NCI-H2196 treated with DMSO at 0.1 percent for 48 hours (cell line): ENCODE measurements at regions not wholly inside any gene's neighbourhood (a gene's known extent, or its start where the extent isn't known, plus 50 kb on each side); places are given as distances from the start of the nearest gene placed in this dataset.

ENCODE experiments used
- DNase-seq: peaks from one replicate; lab custom pipeline; 2025; ENCODE audit not compliant: unreplicated experiment; lab: John Stamatoyannopoulos, UW

- no peak for DNase-seq
Observed at GRCh38 chr2:9755008-9755407, 88.3 kb upstream of the TAF1B start.

DNA sequence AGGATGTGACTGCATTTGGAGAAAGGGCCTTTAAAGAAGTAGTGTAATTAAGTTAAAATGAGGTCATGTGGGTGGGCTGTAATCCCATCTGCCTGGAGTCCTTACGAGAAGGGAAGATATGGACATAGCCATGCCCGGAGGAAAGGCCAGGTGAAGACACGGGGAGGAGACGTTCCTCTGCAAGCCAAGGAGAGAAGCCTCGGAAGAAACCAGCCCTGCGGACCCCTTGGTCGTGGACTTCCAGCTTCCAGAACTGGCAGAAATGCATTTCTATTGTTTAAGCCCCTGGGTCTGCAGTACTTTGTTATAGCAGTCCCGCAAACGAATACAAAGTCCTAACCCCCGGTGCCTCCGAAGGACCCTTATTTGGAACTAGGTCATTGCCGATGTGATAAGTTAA lies 87.6 kb upstream of the TAF1B start:
- no peak for DNase-seq

- no peak for DNase-seq
Observed at GRCh38 chr2:9756692-9757250, 86.5 kb upstream of the TAF1B start.

DNA sequence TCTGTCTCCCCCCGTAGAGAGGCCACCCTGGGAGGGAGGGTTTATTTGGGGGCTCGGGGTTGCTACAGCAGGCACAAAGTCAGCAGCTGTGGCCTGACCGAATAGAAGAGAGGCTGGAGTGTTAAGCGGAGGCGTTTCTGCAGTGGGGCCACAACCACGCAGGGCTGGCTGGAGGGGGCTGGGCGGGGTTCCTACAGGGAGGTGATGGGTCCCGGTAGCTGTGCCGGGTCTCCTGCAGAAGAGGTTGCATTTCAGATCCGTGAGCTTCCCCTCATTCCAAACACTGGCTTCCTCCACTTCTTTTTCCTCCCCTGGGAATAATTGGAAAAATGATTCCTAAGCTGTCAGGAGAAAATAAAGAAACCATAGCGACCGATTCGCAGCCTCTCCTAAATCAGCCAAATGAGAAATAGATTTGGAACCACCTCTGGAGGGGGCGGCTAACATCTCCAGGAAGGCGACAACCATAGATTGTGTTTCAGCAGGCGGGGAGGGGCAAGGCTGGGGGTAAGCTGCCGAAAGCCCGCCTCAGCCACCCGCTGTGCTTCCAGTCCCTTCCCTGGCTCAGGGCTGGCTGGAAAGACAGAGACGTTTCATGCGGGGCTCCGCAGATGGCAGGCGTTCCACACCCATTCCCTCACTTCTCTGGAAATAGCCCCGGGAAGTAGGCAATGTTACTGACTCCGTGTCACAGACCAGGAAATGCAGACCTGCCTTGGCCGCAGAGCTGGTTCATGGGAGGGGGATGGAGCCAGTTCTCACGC lies 85.6 kb upstream of the TAF1B start:
- no peak for DNase-seq

GRCh38 chr2:9758741-9759140 lies 84.5 kb upstream of the TAF1B start:
- no peak for DNase-seq

DNA sequence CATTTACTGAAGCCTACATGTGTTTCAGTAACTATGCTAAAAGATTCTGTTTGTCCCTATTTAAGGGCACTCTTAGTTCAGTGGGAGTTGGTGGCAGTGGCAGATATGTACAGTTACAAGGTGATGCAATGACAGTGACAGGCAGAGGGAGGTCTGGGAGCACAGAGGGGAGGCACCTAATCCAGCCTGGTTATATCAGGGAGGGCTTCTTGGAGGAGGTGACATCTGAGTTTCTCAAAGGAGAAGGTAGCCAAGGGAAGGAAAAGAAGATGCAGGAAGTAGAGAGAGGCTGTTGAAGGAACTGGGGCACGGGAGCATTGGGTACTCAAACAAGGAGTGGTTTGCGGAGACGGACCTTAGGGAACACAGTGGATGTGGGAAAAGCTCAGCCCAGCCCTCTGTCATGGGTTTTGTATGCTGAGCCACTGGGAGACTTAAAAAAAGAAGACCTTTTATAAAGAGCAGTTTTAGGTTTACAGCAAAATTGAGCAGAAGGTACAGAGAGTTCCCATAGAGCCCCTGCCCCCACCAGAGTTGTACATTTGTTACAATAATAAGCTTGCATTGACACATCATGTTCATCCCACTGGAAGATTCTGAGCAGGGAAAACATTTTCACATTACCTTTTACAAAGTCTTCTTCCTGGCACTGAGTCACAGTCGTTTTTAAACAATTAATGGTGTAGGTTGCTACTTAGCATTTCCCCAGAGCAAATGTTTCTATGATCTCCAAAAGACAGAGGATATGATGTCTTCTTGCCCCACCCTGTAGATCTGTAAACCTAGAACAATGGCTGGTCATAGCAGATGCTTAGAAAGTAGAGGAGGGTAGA lies 83.0 kb upstream of the TAF1B start:
- DNase-seq, result no peak

DNA sequence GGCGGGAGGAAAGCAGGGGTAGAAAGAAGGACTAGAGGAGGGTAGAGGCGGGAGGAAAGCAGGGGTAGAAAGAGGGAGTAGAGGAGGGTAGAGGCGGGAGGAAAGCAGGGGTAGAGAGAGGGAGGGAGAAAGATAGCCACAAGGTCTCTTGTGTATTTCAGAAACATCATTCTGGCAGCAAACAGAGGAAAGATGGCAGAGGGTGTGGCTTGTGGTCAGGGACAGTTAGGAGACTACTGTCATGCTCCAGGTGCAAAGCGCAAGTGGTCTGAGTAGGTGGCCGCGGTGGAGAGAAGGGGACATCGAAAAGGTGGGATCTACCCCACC lies 82.4 kb upstream of the TAF1B start:
- no peak for DNase-seq

GRCh38 chr2:9761577-9761976 lies 81.7 kb upstream of the TAF1B start:
- DNase-seq, result no peak

- DNase-seq, result no peak
Observed at GRCh38 chr2:9762164-9762563, 81.1 kb upstream of the TAF1B start.

DNA sequence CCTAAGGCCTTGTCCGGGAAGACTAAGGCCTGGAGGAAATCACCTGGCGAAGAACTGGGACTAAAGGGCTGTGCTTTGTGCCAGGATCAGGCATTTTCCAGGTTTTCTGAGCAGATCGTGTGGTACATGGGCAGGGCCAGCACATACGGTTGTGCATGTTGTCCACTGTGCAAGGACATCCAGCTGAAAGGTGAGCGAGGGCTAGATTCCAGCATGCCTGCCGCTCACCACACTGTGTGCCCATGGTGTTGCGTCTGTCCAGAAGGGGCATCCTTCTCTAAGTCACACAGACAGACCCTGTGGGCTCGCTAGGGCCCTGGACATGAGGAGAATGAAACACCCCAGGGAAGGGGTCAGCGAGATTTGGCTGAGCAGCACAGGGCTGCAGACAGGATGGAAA lies 80.3 kb upstream of the TAF1B start:
- no peak for DNase-seq

DNA sequence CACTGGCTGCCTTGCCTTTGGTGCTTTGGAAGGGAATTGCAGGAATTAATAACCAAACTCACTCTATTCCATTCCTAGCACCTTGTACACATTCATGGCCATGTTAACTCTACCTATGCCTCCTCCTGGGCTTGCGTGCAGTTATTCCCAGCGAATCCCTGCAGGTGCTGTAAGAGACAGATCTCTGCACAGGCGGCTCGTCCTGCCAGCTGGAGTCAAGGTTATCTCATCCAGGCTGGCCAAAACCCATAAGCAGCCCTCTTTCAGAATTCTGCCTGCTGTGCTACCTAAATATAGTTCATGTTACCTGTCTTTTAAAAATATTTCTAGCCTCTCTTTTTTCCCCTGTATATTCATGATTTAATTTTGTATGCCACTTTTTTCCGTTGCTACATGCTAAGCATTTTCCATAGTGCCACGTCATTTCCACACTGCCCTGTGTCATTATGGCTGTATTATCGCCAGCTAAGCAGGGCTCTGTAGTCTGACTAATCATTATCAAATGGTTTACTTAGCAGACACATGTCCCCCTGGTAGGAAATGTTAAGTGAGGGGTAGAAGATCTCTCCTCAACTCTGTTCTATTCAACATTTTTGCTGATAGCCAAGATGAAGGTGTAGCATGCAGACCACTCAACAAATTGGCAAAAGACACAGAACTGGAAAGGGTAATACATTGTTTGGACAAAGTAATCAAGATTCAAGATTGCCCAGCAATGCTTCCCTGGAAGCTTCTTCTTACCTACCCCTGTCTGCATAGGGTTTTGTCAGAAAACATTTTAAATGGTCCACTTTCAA lies 79.7 kb upstream of the TAF1B start:
- no peak for DNase-seq

DNA sequence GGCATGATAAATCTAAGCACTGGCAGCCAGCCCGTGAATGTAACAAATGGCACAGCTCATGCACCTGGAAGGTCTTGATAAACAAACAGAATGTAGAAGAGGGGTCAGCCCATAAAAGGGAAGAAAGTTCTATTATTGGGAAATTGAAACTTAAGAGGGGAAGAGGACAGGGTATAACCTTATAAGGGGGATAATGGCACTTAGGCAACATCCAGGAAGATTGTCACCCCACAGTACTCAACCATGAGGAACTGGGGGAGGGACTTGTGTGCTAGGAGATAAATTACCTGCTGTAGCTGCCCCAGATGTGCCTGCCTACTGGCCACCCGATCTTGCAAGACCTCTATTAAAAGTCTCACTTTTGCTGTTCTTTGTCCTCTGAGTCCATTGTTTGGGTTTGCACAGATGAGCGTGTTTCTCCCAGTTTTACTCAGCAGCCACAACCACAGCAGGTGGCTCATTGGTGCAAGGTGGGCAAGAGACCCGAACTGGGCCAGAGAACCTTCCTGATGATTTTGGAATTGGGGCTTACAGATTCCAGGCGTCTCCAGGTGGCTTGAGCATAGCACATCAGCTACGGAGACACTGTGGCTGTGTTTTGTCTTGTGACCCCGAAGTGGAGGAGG lies 79.0 kb upstream of the TAF1B start:
- DNase-seq, result no peak

- no peak for DNase-seq
Observed at GRCh38 chr2:9765611-9766531, 77.4 kb upstream of the TAF1B start.

- no peak for DNase-seq
Observed at GRCh38 chr2:9767656-9768281, 75.5 kb upstream of the TAF1B start.

DNA sequence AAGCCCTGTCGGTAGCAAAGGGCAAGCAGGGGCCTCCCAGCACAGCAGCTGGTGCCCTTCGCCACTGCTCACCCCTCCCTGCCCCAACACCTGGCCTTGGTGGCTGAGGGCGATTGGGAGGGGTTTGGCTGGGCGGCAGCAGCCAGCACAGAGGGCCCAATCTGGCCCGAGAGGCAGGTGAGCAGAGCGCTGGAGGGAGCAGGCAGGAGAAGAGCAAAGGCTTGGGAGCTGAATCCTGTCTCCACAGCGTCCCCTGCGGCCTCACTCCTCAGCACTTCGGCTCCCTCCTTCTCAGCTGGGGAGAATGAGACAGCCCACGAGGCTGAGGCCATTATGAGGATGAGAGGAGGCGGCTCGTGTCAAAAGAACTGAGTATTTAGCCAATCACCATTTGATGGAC lies 74.9 kb upstream of the TAF1B start:
- peak; percentile 94 for DNase-seq

GRCh38 chr2:9769171-9770005 lies 73.9 kb upstream of the TAF1B start:
- DNase-seq, result peak; percentile 35

- no peak for DNase-seq
Observed at GRCh38 chr2:9770006-9770307, 73.3 kb upstream of the TAF1B start.

- DNase-seq, result peak; percentile 25
Observed at GRCh38 chr2:9770308-9771100, 72.8 kb upstream of the TAF1B start.
